BJ (cell line): ENCODE measurements at regions not wholly inside any gene's neighbourhood (a gene's known extent, or its start where the extent isn't known, plus 50 kb on each side); places are given as distances from the start of the nearest gene placed in this dataset.
"Not testable (repeated sequence)": the region's sequence is repeated elsewhere in the genome, so short reads cannot be mapped to it uniquely, and the experiment has no call there.

Experiments used
- CTCF ChIA-PET: fragments of 350-600 bp; formaldehyde crosslinking; extraction: SDS; loops from one replicate; lab custom pipeline; 2021; ENCODE audit warnings: antibody characterized with exemption, inconsistent platforms; lab: Yijun Ruan, JAX
- POLR2A ChIA-PET: fragments of 300-600 bp; sonication (Branson Sonifier 250); formaldehyde crosslinking; extraction: SDS; loops from one replicate; lab custom pipeline; 2021; ENCODE audit warnings: antibody characterized with exemption; lab: Charles Lee
- DNase-seq: peaks from one replicate; pipeline ENCODE4 v3.0.0-alpha.2; 2011; ENCODE audit warnings: low read depth
- H3K27me3 ChIP-seq: 2 replicates; pipeline ENCODE4 v1.6.0; 2011; ENCODE audit warnings: low read length; ENCODE audit not compliant: control insufficient read depth, insufficient read depth
- H3K36me3 ChIP-seq: 2 replicates; pipeline ENCODE4 v1.5.1; 2011; ENCODE audit warnings: low read length; ENCODE audit not compliant: control insufficient read depth, insufficient read depth
- H3K4me3 ChIP-seq: 2 replicates; pipeline ENCODE4 v1.5.1; 2011; ENCODE audit warnings: low read depth, mild to moderate bottlenecking, control low read depth, low read length
- TF ChIP-seq, protein P1 (sequence below): IDR thresholded peaks from 2 replicates; pipeline ENCODE4 v1.5.1; 2011; ENCODE audit warnings: low read depth, mild to moderate bottlenecking, control low read depth, inconsistent platforms, low read length, moderate library complexity; ENCODE audit not compliant: insufficient read depth

DNA sequence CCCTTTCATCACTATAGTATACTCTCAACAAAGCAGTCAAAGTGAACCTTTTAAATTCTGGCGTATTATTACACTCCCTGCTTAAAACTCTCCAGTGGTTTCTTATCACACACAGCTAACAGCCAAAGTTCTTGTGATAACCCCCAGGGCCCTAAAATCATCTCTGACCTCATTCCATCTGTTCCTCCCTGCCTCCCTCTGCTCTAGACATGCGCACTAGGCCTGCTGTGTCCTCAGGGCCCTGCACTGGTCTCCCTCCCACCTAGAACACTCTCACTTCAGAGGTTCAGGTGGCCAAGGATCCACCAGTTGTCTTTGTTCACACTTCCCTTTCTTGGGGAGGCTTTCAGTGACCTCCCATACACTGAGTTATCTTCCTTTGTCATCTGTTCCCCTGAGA lies 603.4 kb downstream of the DSC3 start:
- no peak for DNase-seq
- TF ChIP-seq, protein P1, sequence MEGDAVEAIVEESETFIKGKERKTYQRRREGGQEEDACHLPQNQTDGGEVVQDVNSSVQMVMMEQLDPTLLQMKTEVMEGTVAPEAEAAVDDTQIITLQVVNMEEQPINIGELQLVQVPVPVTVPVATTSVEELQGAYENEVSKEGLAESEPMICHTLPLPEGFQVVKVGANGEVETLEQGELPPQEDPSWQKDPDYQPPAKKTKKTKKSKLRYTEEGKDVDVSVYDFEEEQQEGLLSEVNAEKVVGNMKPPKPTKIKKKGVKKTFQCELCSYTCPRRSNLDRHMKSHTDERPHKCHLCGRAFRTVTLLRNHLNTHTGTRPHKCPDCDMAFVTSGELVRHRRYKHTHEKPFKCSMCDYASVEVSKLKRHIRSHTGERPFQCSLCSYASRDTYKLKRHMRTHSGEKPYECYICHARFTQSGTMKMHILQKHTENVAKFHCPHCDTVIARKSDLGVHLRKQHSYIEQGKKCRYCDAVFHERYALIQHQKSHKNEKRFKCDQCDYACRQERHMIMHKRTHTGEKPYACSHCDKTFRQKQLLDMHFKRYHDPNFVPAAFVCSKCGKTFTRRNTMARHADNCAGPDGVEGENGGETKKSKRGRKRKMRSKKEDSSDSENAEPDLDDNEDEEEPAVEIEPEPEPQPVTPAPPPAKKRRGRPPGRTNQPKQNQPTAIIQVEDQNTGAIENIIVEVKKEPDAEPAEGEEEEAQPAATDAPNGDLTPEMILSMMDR = no peak
- ChIA-PET CTCF (no interaction called here), POLR2A (no interaction called here)
- H3K4me3 ChIP-seq = no peak overlapping the region
- H3K36me3 ChIP-seq = no peaks in the 10 kb centered on the region
- H3K27me3 ChIP-seq = no peaks in the 10 kb centered on the region

DNA sequence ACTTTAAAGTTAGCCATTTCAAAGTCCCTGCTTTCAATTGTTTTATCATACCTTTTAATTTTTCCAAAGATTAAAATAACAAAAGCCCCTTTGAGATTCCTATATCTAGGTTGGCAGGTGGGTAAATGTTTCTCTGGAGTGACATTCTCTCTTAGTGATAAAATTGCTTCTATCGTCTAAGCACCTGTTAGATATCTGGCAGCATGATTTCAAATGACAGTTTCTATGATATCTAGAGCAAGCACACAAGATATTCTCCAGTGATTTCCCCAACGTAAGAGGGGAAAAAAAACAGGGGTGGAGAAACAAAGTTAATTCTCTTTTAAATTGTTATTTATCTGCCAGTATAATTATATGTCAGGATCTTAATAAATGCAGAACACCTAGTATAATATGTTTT lies 610.2 kb downstream of the DSC3 start:
- ChIA-PET POLR2A (no interaction called here), CTCF (no interaction called here)
- DNase-seq = no peak
- H3K27me3 ChIP-seq = no peaks in the 10 kb centered on the region
- TF ChIP-seq, protein P1 = no peak
- no peak overlapping the region for H3K4me3 ChIP-seq
- H3K36me3 ChIP-seq = no peaks in the 10 kb centered on the region

DNA sequence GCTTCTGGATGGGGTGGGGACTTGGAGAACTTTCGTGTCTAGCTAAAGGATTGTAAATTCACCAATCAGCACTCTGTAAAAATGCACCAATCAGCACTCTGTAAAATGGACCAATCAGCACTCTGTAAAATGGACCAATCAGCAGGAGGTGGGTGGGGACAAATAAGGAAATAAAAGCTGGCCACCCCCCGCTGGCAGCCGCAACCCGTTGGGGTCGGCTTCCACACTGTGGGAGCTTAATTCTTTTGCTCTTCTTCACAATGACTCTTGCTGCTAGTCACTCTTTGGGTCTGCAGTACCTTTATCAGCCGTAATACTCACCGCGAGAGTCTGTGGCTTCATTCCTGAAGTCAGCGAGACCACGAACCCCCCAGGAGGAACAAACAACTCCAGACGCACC lies 623.1 kb downstream of the DSC3 start:
- POLR2A ChIA-PET, DNase-seq, H3K4me3 ChIP-seq, H3K36me3 ChIP-seq, H3K27me3 ChIP-seq, CTCF ChIA-PET: not testable (repeated sequence)

DNA sequence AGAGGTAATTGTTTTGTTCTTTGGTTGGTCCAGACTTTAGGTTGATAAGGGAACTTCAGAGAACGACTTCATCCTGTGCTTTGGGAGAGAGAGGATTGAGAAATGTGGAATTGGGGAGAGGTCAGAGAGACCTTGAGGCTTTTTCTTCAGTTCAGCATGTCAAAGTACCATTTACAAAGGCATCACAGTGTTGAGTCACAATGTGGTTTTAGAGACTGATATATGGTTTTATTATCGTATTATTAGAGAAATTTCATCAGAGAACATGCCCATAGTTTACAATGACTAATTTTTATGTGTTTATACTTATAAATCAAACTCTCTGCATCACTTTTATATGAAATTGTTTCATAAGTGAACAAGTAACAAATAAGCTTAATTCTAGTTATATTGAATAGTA lies 626.6 kb downstream of the DSC3 start:
- POLR2A ChIA-PET = no interaction called here
- Histone ChIP-seq H3K4me3 (no peak overlapping the region), H3K27me3 (no peaks in the 10 kb centered on the region), H3K36me3 (no peaks in the 10 kb centered on the region)
- TF ChIP-seq, protein P1 = no peak
- DNase-seq = no peak
- CTCF ChIA-PET = no interaction called here

DNA sequence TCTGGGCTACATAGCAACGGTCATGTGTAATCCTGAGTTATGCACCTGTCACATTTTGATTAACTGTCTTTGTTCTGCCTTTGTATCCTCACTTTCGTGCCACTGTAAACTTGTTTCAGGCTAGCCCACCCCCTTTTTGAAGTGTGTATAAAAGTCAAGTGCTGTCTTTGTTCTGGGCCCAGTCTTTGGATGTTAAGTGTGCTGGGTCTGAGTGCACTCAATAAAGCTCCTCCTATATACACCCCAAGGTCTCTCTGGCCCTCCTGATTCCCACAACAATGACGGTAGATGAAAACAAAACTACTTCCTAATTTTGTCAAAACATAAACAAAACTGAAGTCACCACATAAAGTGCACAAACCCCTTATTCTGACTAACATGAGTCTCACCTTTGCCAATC lies 633.4 kb downstream of the DSC3 start:
- Histone ChIP-seq H3K4me3 (no peak overlapping the region), H3K36me3 (no peaks in the 10 kb centered on the region), H3K27me3 (no peaks in the 10 kb centered on the region)
- CTCF ChIA-PET = interaction anchor here (0.7 kb wide), 1 partner anchor 1501 kb away, joined by 3 read pairs; no protein-coding TSS in a partner anchor
- no peak for DNase-seq
- TF ChIP-seq, protein P1 = no peak
- POLR2A ChIA-PET = no interaction called here

DNA sequence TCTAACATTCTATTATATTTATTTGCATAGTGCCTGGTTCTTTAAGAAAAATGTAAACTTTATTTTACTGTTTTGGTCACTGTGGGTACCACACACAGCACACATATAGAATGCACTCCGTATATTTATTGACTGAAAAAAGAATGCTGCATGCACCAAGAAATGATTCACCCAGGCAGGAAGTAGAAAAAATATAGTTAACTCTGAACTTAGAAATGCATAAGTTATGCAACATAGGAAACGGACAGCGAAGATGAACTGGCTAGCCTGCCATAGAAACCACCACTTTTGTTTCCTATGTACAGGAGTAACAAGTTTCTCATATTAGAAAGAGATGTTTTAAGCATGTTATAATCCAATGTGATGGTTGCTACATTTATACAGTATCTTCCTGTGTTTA lies 635.8 kb downstream of the DSC3 start:
- H3K27me3 ChIP-seq = no peaks in the 10 kb centered on the region
- DNase-seq = no peak
- ChIA-PET CTCF (no interaction called here), POLR2A (no interaction called here)
- no peak overlapping the region for H3K4me3 ChIP-seq
- TF ChIP-seq, protein P1 = no peak
- H3K36me3 ChIP-seq = no peaks in the 10 kb centered on the region
